HepG2 (cell line): ENCODE measurements at regions not wholly inside any gene's neighbourhood (a gene's known extent, or its start where the extent isn't known, plus 50 kb on each side); places are given as distances from the start of the nearest gene placed in this dataset.

Experiments
- ATAC-seq: fragments of 200-7000 bp; cut with Tn5 transposase; 3 replicates; pipeline ENCODE4 v1.9.1; 2020; ENCODE audit warnings: mild to moderate bottlenecking, moderate library complexity
- BruUV-seq: library from RNA; stranded (reverse); fragments of 400-500 nt; replicated peaks from 2 replicates; lab custom pipeline; 2021; lab: Mats Ljungman, UMichigan
- CTCF ChIA-PET: fragments of 300-600 bp; formaldehyde crosslinking; extraction: SDS; loops from one replicate; lab custom pipeline; 2021; ENCODE audit warnings: low total read pairs, inconsistent platforms, low intra/inter-chr PET ratio; lab: Yijun Ruan, JAX
- POLR2A ChIA-PET: fragments of 350-600 bp; sonication (Branson Sonifier 250); formaldehyde crosslinking; loops from one replicate; lab custom pipeline; 2020; ENCODE audit warnings: antibody characterized with exemption, inconsistent platforms; lab: Yijun Ruan, JAX
- DNase-seq: peaks from one replicate; pipeline ENCODE4 v3.0.0-alpha.2; 2015; ENCODE audit warnings: low spot score
- FAIRE-seq: peaks from 3 replicates; lab custom pipeline; 2011; peaks lifted over from hg19 to GRCh38; lab: Jason Lieb, UNC
- H2AFZ ChIP-seq: one replicate; pipeline ENCODE4 v1.6.1; 2011; ENCODE audit warnings: low read length, inconsistent platforms
- H3K27ac ChIP-seq: fragments of 300-600 bp; 3 replicates; pipeline ENCODE4 v1.8.0; 2011; ENCODE audit warnings: mixed run types, mild to moderate bottlenecking, mixed read lengths, low read length, inconsistent platforms; ENCODE audit not compliant: insufficient read depth; ENCODE audit errors: extremely low read length
- H3K27me3 ChIP-seq, 2 experiments: fragments of 200-600 bp in 1 of 2; 2 replicates in 1 of 2; 3 replicates in 1 of 2; pipeline versions ENCODE4 v1.6.0 to v1.8.0; 2011; ENCODE audit warnings: low read length in 2 of 2, mild to moderate bottlenecking in 2 of 2, moderate library complexity in 2 of 2, inconsistent platforms in 1 of 2; ENCODE audit not compliant: insufficient read depth in 2 of 2, control insufficient read depth in 1 of 2
- H3K36me3 ChIP-seq, 2 experiments: fragments of 200-600 bp in 1 of 2; replicated peaks in 1 of 2; 2 replicates in 1 of 2; 3 replicates in 1 of 2; pipeline versions ENCODE4 v1.5.1 to v1.8.0; 2011; ENCODE audit warnings: low read length in 2 of 2, inconsistent platforms in 1 of 2; ENCODE audit not compliant: insufficient read depth in 2 of 2, control insufficient read depth in 1 of 2
- H3K4me1 ChIP-seq: 2 replicates; pipeline ENCODE4 v1.5.1; 2012; ENCODE audit warnings: low read length, inconsistent platforms; ENCODE audit not compliant: insufficient read depth
- H3K4me2 ChIP-seq: 2 replicates; pipeline ENCODE4 v1.6.0; 2011; ENCODE audit warnings: low read depth, low read length, inconsistent platforms
- H3K4me3 ChIP-seq, 3 experiments: fragments of 200-600 bp in 1 of 3; sonication (generic), shearing (Covaris generic) in 1 of 3; replicated peaks in 1 of 3; 2 replicates each; pipeline ENCODE4 v1.5.1; 2011 to 2016; ENCODE audit warnings: low read length in 3 of 3, inconsistent platforms in 2 of 3, low read depth in 2 of 3, mild to moderate bottlenecking in 2 of 3, control low read depth in 1 of 3, mixed read lengths in 1 of 3; ENCODE audit not compliant: insufficient read depth in 1 of 3
- H3K79me2 ChIP-seq: one replicate; pipeline ENCODE4 v1.6.1; 2011; ENCODE audit warnings: low read length, inconsistent platforms; ENCODE audit not compliant: insufficient read depth
- H3K9ac ChIP-seq: 2 replicates; pipeline ENCODE4 v1.6.0; 2011; ENCODE audit warnings: mild to moderate bottlenecking, low read depth, low read length, inconsistent platforms; ENCODE audit not compliant: insufficient read depth
- H3K9me3 ChIP-seq: 2 replicates; pipeline ENCODE4 v1.5.1; 2012; ENCODE audit warnings: mild to moderate bottlenecking, low read length
- H4K20me1 ChIP-seq: 2 replicates; pipeline ENCODE4 v1.6.0; 2011; ENCODE audit warnings: inconsistent platforms, mild to moderate bottlenecking, low read length, moderate library complexity; ENCODE audit not compliant: insufficient read depth
- BRCA1 ChIP-seq: sonication (generic); formaldehyde crosslinking; IDR thresholded peaks from 2 replicates; pipeline ENCODE4 v1.4.0; 2020; ENCODE audit warnings: missing genetic modification reagents
- FIP1L1 ChIP-seq: fragments of 200-400 bp; formaldehyde crosslinking; IDR thresholded peaks from 2 replicates; pipeline ENCODE4 v1.6.1; 2018; ENCODE audit warnings: low read depth, mild to moderate bottlenecking, low read length, moderate library complexity, borderline replicate concordance; ENCODE audit not compliant: insufficient read depth
- GATAD1 ChIP-seq: IDR thresholded peaks from 2 replicates; pipeline ENCODE4 v1.6.1; 2016; ENCODE audit warnings: missing genetic modification reagents, missing compliant biosample characterization
- HNRNPL ChIP-seq: fragments of 200-400 bp; formaldehyde crosslinking; IDR thresholded peaks from 2 replicates; pipeline ENCODE4 v1.6.1; 2017; ENCODE audit warnings: mild to moderate bottlenecking, low read depth, low read length
- JUND ChIP-seq: sonication (generic); formaldehyde crosslinking; IDR thresholded peaks from 2 replicates; pipeline ENCODE4 v1.8.0; 2022; ENCODE audit warnings: mild to moderate bottlenecking, missing genetic modification reagents
- LBX2 ChIP-seq: sonication (generic); formaldehyde crosslinking; IDR thresholded peaks from 2 replicates; pipeline ENCODE4 v1.5.0; 2020; ENCODE audit warnings: missing genetic modification reagents, mild to moderate bottlenecking, borderline replicate concordance
- NFKBIZ ChIP-seq: IDR thresholded peaks from 2 replicates; pipeline ENCODE4 v1.6.1; 2018; ENCODE audit warnings: missing genetic modification reagents, missing compliant biosample characterization
- TAF1 ChIP-seq: sonication (generic); formaldehyde crosslinking; IDR thresholded peaks from 2 replicates; pipeline ENCODE4 v1.4.0; 2020; ENCODE audit warnings: missing genetic modification reagents
- YY1 ChIP-seq: IDR thresholded peaks from 2 replicates; pipeline ENCODE4 v1.6.1; 2011; ENCODE audit warnings: low read length, low read depth, moderate library complexity, mild to moderate bottlenecking; ENCODE audit not compliant: insufficient read depth, insufficient replicate concordance
- ZBTB44 ChIP-seq: sonication (generic); formaldehyde crosslinking; IDR thresholded peaks from 2 replicates; pipeline ENCODE4 v1.4.0; 2020; ENCODE audit warnings: missing genetic modification reagents
- ZNF441 ChIP-seq: sonication (generic); formaldehyde crosslinking; IDR thresholded peaks from 2 replicates; pipeline ENCODE4 v1.7.0; 2021; ENCODE audit warnings: missing genetic modification reagents, borderline replicate concordance
- ZNF652 ChIP-seq: IDR thresholded peaks from 2 replicates; pipeline ENCODE4 v1.6.1; 2016; ENCODE audit warnings: low read depth, borderline replicate concordance
- ZNF766 ChIP-seq: sonication (generic); formaldehyde crosslinking; IDR thresholded peaks from 2 replicates; pipeline ENCODE4 v1.5.0; 2020; ENCODE audit warnings: missing genetic modification reagents, borderline replicate concordance
- WGBS: methylation state at CpG from one replicate; pipeline ENCODE4 v1.1.6; 2017; ENCODE audit warnings: low lambda C conversion rate; 5-methylcytosine and 5-hydroxymethylcytosine counted together
- in situ Hi-C: cut with HindIII; loops from 2 replicates; pipeline ENCODE4 v1.10.0; 2017; ENCODE audit warnings: low pct_unique_long_range_greater_than_20kb; ENCODE audit not compliant: extremely low pct_ligation_motif_present
- intact Hi-C: fragments of 100-400 bp; cut with micrococcal nuclease; formaldehyde crosslinking; loops from one replicate; pipeline ENCODE4 v1.10.0; 2022; ENCODE audit not compliant: unreplicated experiment
- TF ChIP-seq, protein P1 (sequence below): sonication (generic); formaldehyde crosslinking; IDR thresholded peaks from 2 replicates; pipeline ENCODE4 v1.8.1; 2023; ENCODE audit warnings: missing genetic modification reagents, mild to moderate bottlenecking, borderline replicate concordance
- TF ChIP-seq, protein P2 (sequence below): sonication (generic); formaldehyde crosslinking; IDR thresholded peaks from 2 replicates; pipeline ENCODE4 v1.4.0; 2020; ENCODE audit warnings: missing genetic modification reagents
- TF ChIP-seq, protein P3 (sequence below): sonication (generic); formaldehyde crosslinking; IDR thresholded peaks from 2 replicates; pipeline ENCODE4 v1.4.0; 2020; ENCODE audit warnings: low read depth, mild to moderate bottlenecking, missing genetic modification reagents
- TF ChIP-seq, protein P4 (sequence below): sonication (generic); formaldehyde crosslinking; IDR thresholded peaks from 2 replicates; pipeline ENCODE4; 2020; ENCODE audit warnings: missing genetic modification reagents, mild to moderate bottlenecking, borderline replicate concordance

GRCh38 chrX:39534949-39535348 lies 562.8 kb downstream of the BCOR start:
- in situ Hi-C loops: no loop called here
- 39% methylated on average over 4 of the region's 7 CpGs for WGBS
- intact Hi-C loops: no loop called here
- no peak overlapping the region for H3K9ac ChIP-seq
- BruUV-seq: no TSS peak
- H3K9me3 ChIP-seq: no peaks in the 10 kb centered on the region
- H3K4me1 ChIP-seq: no peaks in the 10 kb centered on the region
- no peak overlapping the region for H3K4me3 ChIP-seq
- no peak for DNase-seq
- H4K20me1 ChIP-seq: no peaks in the 10 kb centered on the region
- H3K4me2 ChIP-seq: no peak overlapping the region
- POLR2A ChIA-PET: no interaction called here
- FAIRE-seq: no peak
- H3K79me2 ChIP-seq: no peaks in the 10 kb centered on the region
- H2AFZ ChIP-seq: no peak overlapping the region
- no peaks in the 10 kb centered on the region for H3K27me3 ChIP-seq
- CTCF ChIA-PET: no interaction called here
- no peak overlapping the region for H3K27ac ChIP-seq
- no peaks in the 10 kb centered on the region for H3K36me3 ChIP-seq
- no peak for ATAC-seq
- TF ChIP-seq ZNF441 (no peak), JUND (CRISPR knock-in tag) (no peak), BRCA1 (CRISPR knock-in tag) (no peak), HNRNPL (no peak), FIP1L1 (no peak), ZBTB44 (no peak), ZNF766 (CRISPR knock-in tag) (no peak), NFKBIZ (CRISPR knock-in tag) (no peak), GATAD1 (no peak), LBX2 (CRISPR knock-in tag) (no peak), TAF1 (CRISPR knock-in tag) (no peak), ZNF652 (CRISPR knock-in tag) (no peak), YY1 (no peak)
- TF ChIP-seq, protein P1, sequence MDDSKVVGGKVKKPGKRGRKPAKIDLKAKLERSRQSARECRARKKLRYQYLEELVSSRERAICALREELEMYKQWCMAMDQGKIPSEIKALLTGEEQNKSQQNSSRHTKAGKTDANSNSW (CRISPR knock-in tag): no peak
- TF ChIP-seq, protein P2, sequence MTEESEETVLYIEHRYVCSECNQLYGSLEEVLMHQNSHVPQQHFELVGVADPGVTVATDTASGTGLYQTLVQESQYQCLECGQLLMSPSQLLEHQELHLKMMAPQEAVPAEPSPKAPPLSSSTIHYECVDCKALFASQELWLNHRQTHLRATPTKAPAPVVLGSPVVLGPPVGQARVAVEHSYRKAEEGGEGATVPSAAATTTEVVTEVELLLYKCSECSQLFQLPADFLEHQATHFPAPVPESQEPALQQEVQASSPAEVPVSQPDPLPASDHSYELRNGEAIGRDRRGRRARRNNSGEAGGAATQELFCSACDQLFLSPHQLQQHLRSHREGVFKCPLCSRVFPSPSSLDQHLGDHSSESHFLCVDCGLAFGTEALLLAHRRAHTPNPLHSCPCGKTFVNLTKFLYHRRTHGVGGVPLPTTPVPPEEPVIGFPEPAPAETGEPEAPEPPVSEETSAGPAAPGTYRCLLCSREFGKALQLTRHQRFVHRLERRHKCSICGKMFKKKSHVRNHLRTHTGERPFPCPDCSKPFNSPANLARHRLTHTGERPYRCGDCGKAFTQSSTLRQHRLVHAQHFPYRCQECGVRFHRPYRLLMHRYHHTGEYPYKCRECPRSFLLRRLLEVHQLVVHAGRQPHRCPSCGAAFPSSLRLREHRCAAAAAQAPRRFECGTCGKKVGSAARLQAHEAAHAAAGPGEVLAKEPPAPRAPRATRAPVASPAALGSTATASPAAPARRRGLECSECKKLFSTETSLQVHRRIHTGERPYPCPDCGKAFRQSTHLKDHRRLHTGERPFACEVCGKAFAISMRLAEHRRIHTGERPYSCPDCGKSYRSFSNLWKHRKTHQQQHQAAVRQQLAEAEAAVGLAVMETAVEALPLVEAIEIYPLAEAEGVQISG (CRISPR knock-in tag): no peak
- TF ChIP-seq, protein P3, sequence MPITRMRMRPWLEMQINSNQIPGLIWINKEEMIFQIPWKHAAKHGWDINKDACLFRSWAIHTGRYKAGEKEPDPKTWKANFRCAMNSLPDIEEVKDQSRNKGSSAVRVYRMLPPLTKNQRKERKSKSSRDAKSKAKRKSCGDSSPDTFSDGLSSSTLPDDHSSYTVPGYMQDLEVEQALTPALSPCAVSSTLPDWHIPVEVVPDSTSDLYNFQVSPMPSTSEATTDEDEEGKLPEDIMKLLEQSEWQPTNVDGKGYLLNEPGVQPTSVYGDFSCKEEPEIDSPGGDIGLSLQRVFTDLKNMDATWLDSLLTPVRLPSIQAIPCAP (CRISPR knock-in tag): no peak
- TF ChIP-seq, protein P4, sequence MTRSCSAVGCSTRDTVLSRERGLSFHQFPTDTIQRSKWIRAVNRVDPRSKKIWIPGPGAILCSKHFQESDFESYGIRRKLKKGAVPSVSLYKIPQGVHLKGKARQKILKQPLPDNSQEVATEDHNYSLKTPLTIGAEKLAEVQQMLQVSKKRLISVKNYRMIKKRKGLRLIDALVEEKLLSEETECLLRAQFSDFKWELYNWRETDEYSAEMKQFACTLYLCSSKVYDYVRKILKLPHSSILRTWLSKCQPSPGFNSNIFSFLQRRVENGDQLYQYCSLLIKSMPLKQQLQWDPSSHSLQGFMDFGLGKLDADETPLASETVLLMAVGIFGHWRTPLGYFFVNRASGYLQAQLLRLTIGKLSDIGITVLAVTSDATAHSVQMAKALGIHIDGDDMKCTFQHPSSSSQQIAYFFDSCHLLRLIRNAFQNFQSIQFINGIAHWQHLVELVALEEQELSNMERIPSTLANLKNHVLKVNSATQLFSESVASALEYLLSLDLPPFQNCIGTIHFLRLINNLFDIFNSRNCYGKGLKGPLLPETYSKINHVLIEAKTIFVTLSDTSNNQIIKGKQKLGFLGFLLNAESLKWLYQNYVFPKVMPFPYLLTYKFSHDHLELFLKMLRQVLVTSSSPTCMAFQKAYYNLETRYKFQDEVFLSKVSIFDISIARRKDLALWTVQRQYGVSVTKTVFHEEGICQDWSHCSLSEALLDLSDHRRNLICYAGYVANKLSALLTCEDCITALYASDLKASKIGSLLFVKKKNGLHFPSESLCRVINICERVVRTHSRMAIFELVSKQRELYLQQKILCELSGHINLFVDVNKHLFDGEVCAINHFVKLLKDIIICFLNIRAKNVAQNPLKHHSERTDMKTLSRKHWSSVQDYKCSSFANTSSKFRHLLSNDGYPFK (CRISPR knock-in tag): no peak
